GM12891 (cell line): ENCODE measurements at regions not wholly inside any gene's neighbourhood (a gene's known extent, or its start where the extent isn't known, plus 50 kb on each side); places are given as distances from the start of the nearest gene placed in this dataset.

Source experiments
- POLR2A ChIP-seq: IDR thresholded peaks from 2 replicates; pipeline ENCODE4 v1.6.1; 2011; ENCODE audit warnings: low read depth, low read length, control low read depth
- POLR2AphosphoS5 ChIP-seq: IDR thresholded peaks from 2 replicates; pipeline ENCODE4 v1.6.1; 2011; ENCODE audit warnings: low read depth, low read length, control low read depth
- TAF1 ChIP-seq: IDR thresholded peaks from 2 replicates; pipeline ENCODE4 v1.6.1; 2011; ENCODE audit warnings: low read depth, low read length, control low read depth

DNA sequence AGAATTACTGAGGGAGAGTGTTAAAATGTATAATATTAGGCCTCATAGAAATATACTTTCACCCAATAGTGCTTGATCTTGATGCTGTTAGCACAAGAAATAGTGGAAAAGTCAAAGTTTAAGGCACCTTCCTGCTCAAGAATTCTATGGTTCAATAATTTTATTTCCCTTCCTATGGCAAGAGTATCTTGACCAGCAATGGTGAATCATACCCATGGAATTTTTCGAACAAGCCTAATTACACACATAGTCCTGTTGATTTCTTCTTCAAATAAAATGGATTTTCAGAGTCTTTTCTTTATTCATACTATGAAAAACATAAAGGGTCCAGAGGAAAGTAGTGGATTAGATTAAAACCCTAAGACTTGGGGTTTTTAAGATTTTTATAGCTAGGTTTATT lies 810.6 kb downstream of the CDH11 start:
- TF ChIP-seq POLR2A (no peak), POLR2AphosphoS5 (no peak), TAF1 (no peak)
